Breast epithelium (tissue), 3 donors: ENCODE measurements at regions not wholly inside any gene's neighbourhood (a gene's known extent, or its start where the extent isn't known, plus 50 kb on each side); places are given as distances from the start of the nearest gene placed in this dataset.

Experiments
- POLR2AphosphoS5 ChIP-seq, 3 donors: sonication (generic); formaldehyde crosslinking; IDR thresholded peaks; one replicate each; pipeline ENCODE4 v1.6.1; 2017; ENCODE audit warnings: antibody characterized with exemption in 3 of 3
- TF ChIP-seq, protein P1 (sequence below), 3 donors: fragments of 450-650 bp; IDR thresholded peaks; one replicate each; pipeline ENCODE4 v1.5.1; 2016 to 2017; ENCODE audit warnings: antibody characterized with exemption in 3 of 3, mild to moderate bottlenecking in 3 of 3, moderate library complexity in 3 of 3

- no peak for TF ChIP-seq POLR2AphosphoS5 (IDR thresholded peaks at IDR 0.05)
- TF ChIP-seq, protein P1, sequence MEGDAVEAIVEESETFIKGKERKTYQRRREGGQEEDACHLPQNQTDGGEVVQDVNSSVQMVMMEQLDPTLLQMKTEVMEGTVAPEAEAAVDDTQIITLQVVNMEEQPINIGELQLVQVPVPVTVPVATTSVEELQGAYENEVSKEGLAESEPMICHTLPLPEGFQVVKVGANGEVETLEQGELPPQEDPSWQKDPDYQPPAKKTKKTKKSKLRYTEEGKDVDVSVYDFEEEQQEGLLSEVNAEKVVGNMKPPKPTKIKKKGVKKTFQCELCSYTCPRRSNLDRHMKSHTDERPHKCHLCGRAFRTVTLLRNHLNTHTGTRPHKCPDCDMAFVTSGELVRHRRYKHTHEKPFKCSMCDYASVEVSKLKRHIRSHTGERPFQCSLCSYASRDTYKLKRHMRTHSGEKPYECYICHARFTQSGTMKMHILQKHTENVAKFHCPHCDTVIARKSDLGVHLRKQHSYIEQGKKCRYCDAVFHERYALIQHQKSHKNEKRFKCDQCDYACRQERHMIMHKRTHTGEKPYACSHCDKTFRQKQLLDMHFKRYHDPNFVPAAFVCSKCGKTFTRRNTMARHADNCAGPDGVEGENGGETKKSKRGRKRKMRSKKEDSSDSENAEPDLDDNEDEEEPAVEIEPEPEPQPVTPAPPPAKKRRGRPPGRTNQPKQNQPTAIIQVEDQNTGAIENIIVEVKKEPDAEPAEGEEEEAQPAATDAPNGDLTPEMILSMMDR (IDR thresholded peaks at IDR 0.05): no peak
Observed at GRCh38 chr9:65403721-65404120, 118.7 kb upstream of the FOXD4L5 start.
